WTC11 (cell line): ENCODE measurements at regions not wholly inside any gene's neighbourhood (a gene's known extent, or its start where the extent isn't known, plus 50 kb on each side); places are given as distances from the start of the nearest gene placed in this dataset.

Experiments used
- ATAC-seq: fragments of 200-7000 bp; cut with Tn5 transposase; 2 replicates; pipeline ENCODE4 v1.10.0; 2021; ENCODE audit warnings: mild to moderate bottlenecking, moderate library complexity
- CTCF ChIA-PET: fragments of 300-600 bp; sonication (Branson Sonifier 250); formaldehyde crosslinking; loops from one replicate; lab custom pipeline; 2021; ENCODE audit warnings: antibody characterized with exemption; lab: Charles Lee
- POLR2A ChIA-PET: fragments of 350-600 bp; sonication (Branson Sonifier 250); formaldehyde crosslinking; loops from one replicate; lab custom pipeline; 2021; ENCODE audit warnings: antibody characterized with exemption; lab: Charles Lee
- DNase-seq: peaks from one replicate; pipeline ENCODE4 v3.0.0; 2021; ENCODE audit warnings: low spot score
- H3K27ac Mint-ChIP-seq: 2 replicates; pipeline ENCODE4 v1.8.0; 2021; ENCODE audit warnings: mixed read lengths
- H3K27me3 Mint-ChIP-seq: 2 replicates; pipeline ENCODE4 v1.8.0; 2021; ENCODE audit warnings: low read depth, mild to moderate bottlenecking, moderate library complexity, mixed read lengths
- H3K36me3 Mint-ChIP-seq: 2 replicates; pipeline ENCODE4 v1.8.0; 2021; ENCODE audit warnings: mixed read lengths
- H3K4me1 Mint-ChIP-seq: 2 replicates; pipeline ENCODE4 v1.8.0; 2022; ENCODE audit warnings: mixed read lengths
- H3K4me3 Mint-ChIP-seq: 2 replicates; pipeline ENCODE4 v1.8.0; 2021; ENCODE audit warnings: mild to moderate bottlenecking, moderate library complexity, mixed read lengths
- H3K9me3 Mint-ChIP-seq: 2 replicates; pipeline ENCODE4 v1.8.0; 2021; ENCODE audit warnings: mixed read lengths
- CREB1 ChIP-seq: sonication (generic); formaldehyde crosslinking; IDR thresholded peaks from 2 replicates; pipeline ENCODE4 v1.8.0; 2023; ENCODE audit warnings: mild to moderate bottlenecking, missing genetic modification reagents
- CREM ChIP-seq: sonication (generic); formaldehyde crosslinking; IDR thresholded peaks from 2 replicates; pipeline ENCODE4 v1.8.1; 2022; ENCODE audit warnings: mild to moderate bottlenecking, missing genetic modification reagents, moderate library complexity
- GRHL2 ChIP-seq: fragments of 250-450 bp; sonication (Bioruptor Pico); IDR thresholded peaks from 2 replicates; pipeline ENCODE4 v1.8.0; 2022; ENCODE audit warnings: mild to moderate bottlenecking, moderate library complexity; ENCODE audit not compliant: insufficient replicate concordance, severe bottlenecking
- JAZF1 ChIP-seq: fragments of 250-450 bp; sonication (Bioruptor Pico); IDR thresholded peaks from 2 replicates; pipeline ENCODE4 v1.9.0; 2021; ENCODE audit warnings: moderate library complexity, mild to moderate bottlenecking, inconsistent platforms
- JUN ChIP-seq: sonication (generic); formaldehyde crosslinking; IDR thresholded peaks from 2 replicates; pipeline ENCODE4 v1.8.0; 2023; ENCODE audit warnings: mild to moderate bottlenecking, missing genetic modification reagents
- NFYB ChIP-seq: sonication (generic); formaldehyde crosslinking; conservative IDR thresholded peaks from 2 replicates; pipeline ENCODE4 v1.8.0; 2022; ENCODE audit warnings: low read depth, missing genetic modification reagents
- NR2C2 ChIP-seq: sonication (generic); formaldehyde crosslinking; IDR thresholded peaks from 2 replicates; pipeline ENCODE4 v1.8.0; 2022; ENCODE audit warnings: mild to moderate bottlenecking, missing genetic modification reagents
- OVOL2 ChIP-seq: fragments of 250-450 bp; sonication (Bioruptor Pico); IDR thresholded peaks from 2 replicates; pipeline ENCODE4 v1.9.0; 2021; ENCODE audit warnings: mild to moderate bottlenecking, borderline replicate concordance
- RELA ChIP-seq: sonication (generic); formaldehyde crosslinking; IDR thresholded peaks from 2 replicates; pipeline ENCODE4 v1.8.1; 2022; ENCODE audit warnings: missing genetic modification reagents, mild to moderate bottlenecking, borderline replicate concordance
- SMAD3 ChIP-seq: sonication (generic); formaldehyde crosslinking; IDR thresholded peaks from 2 replicates; pipeline ENCODE4 v1.8.0; 2022; ENCODE audit warnings: missing genetic modification reagents, mild to moderate bottlenecking, borderline replicate concordance
- TEAD1 ChIP-seq: sonication (generic); formaldehyde crosslinking; IDR thresholded peaks from 2 replicates; pipeline ENCODE4 v1.8.0; 2022; ENCODE audit warnings: mild to moderate bottlenecking, missing genetic modification reagents
- TEAD4 ChIP-seq: sonication (generic); formaldehyde crosslinking; IDR thresholded peaks from 2 replicates; pipeline ENCODE4 v1.8.0; 2022; ENCODE audit warnings: mild to moderate bottlenecking, missing genetic modification reagents
- ZNF232 ChIP-seq: sonication (generic); formaldehyde crosslinking; IDR thresholded peaks from 2 replicates; pipeline ENCODE4 v1.8.0; 2022; ENCODE audit warnings: mild to moderate bottlenecking, missing genetic modification reagents
- ZNF317 ChIP-seq: sonication (generic); formaldehyde crosslinking; IDR thresholded peaks from 2 replicates; pipeline ENCODE4 v1.8.1; 2023; ENCODE audit warnings: low read depth, mild to moderate bottlenecking, moderate library complexity, missing genetic modification reagents, borderline replicate concordance
- TF ChIP-seq, protein P1 (sequence below): sonication (generic); formaldehyde crosslinking; IDR thresholded peaks from 2 replicates; pipeline ENCODE4 v1.8.0; 2023; ENCODE audit warnings: missing genetic modification reagents
- TF ChIP-seq, protein P2 (sequence below): sonication (generic); formaldehyde crosslinking; IDR thresholded peaks from 2 replicates; pipeline ENCODE4 v1.8.0; 2022; ENCODE audit warnings: missing genetic modification reagents
- TF ChIP-seq, protein P3 (sequence below): sonication (generic); formaldehyde crosslinking; IDR thresholded peaks from 2 replicates; pipeline ENCODE4 v1.8.1; 2023; ENCODE audit warnings: mild to moderate bottlenecking, moderate library complexity, missing genetic modification reagents
- TF ChIP-seq, protein P4 (sequence below): sonication (generic); formaldehyde crosslinking; IDR thresholded peaks from 2 replicates; pipeline ENCODE4 v1.8.0; 2022; ENCODE audit warnings: mild to moderate bottlenecking, missing genetic modification reagents
- TF ChIP-seq, protein P5 (sequence below): sonication (generic); formaldehyde crosslinking; IDR thresholded peaks from 2 replicates; pipeline ENCODE4 v1.8.1; 2023; ENCODE audit warnings: mild to moderate bottlenecking, missing genetic modification reagents
- TF ChIP-seq, protein P6 (sequence below): sonication (generic); formaldehyde crosslinking; IDR thresholded peaks from 2 replicates; pipeline ENCODE4 v1.8.0; 2023; ENCODE audit warnings: mild to moderate bottlenecking, missing genetic modification reagents

DNA sequence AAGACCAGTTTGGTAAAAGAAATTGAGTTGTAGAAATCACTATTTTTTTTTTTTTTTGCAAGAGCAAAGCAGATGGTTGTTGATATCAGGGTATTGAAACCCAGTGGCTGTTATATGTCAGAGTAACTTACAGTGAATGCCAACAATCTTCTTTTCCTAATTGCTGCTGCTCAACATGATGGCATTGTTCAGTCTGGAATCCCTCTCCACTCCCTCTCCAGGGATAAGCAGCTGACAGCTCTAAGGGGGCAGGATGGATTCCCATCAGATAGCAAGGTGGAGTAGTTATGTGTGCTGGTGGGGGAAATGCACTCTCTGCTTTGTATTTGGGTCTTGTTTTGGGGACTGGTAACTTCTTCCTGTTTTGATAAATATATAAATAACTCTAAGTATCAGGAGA lies 200.0 kb downstream of the PIK3C3 start (continued):
- TF ChIP-seq GRHL2 (CRISPR knock-in tag) (no peak), RELA (CRISPR knock-in tag) (no peak), NR2C2 (CRISPR knock-in tag) (no peak), JAZF1 (CRISPR knock-in tag) (no peak), TEAD4 (no peak), CREB1 (no peak)
- TF ChIP-seq, protein P1, sequence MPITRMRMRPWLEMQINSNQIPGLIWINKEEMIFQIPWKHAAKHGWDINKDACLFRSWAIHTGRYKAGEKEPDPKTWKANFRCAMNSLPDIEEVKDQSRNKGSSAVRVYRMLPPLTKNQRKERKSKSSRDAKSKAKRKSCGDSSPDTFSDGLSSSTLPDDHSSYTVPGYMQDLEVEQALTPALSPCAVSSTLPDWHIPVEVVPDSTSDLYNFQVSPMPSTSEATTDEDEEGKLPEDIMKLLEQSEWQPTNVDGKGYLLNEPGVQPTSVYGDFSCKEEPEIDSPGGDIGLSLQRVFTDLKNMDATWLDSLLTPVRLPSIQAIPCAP (CRISPR knock-in tag) = no peak
- TF ChIP-seq, protein P2, sequence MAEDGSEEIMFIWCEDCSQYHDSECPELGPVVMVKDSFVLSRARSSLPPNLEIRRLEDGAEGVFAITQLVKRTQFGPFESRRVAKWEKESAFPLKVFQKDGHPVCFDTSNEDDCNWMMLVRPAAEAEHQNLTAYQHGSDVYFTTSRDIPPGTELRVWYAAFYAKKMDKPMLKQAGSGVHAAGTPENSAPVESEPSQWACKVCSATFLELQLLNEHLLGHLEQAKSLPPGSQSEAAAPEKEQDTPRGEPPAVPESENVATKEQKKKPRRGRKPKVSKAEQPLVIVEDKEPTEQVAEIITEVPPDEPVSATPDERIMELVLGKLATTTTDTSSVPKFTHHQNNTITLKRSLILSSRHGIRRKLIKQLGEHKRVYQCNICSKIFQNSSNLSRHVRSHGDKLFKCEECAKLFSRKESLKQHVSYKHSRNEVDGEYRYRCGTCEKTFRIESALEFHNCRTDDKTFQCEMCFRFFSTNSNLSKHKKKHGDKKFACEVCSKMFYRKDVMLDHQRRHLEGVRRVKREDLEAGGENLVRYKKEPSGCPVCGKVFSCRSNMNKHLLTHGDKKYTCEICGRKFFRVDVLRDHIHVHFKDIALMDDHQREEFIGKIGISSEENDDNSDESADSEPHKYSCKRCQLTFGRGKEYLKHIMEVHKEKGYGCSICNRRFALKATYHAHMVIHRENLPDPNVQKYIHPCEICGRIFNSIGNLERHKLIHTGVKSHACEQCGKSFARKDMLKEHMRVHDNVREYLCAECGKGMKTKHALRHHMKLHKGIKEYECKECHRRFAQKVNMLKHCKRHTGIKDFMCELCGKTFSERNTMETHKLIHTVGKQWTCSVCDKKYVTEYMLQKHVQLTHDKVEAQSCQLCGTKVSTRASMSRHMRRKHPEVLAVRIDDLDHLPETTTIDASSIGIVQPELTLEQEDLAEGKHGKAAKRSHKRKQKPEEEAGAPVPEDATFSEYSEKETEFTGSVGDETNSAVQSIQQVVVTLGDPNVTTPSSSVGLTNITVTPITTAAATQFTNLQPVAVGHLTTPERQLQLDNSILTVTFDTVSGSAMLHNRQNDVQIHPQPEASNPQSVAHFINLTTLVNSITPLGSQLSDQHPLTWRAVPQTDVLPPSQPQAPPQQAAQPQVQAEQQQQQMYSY = no peak
- TF ChIP-seq, protein P3, sequence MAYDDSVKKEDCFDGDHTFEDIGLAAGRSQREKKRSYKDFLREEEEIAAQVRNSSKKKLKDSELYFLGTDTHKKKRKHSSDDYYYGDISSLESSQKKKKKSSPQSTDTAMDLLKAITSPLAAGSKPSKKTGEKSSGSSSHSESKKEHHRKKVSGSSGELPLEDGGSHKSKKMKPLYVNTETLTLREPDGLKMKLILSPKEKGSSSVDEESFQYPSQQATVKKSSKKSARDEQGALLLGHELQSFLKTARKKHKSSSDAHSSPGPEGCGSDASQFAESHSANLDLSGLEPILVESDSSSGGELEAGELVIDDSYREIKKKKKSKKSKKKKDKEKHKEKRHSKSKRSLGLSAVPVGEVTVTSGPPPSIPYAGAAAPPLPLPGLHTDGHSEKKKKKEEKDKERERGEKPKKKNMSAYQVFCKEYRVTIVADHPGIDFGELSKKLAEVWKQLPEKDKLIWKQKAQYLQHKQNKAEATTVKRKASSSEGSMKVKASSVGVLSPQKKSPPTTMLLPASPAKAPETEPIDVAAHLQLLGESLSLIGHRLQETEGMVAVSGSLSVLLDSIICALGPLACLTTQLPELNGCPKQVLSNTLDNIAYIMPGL (CRISPR knock-in tag) = no peak

DNA sequence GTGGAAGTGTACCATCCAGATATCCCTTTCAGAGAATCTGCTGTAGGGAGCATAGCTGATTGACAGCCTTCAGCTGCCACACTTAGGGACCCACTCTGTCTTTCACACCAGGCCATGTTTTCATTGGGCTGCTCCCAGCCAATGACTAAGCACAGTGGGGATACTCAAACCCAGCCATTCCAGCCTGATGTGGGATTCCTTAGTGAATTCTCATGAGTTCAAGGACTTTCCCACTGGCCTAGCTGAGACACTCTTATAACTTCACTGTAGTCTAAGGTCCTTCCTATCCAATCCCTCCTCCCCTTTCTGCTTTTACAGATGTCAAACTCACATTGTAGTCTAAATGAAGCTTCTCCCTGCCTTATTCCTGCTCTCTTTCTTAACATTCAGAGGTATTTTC lies 201.2 kb downstream of the PIK3C3 start:
- Mint-ChIP-seq H3K9me3 (no peaks in the 10 kb centered on the region), H3K4me3 (no peak overlapping the region), H3K27ac (no peak overlapping the region), H3K36me3 (no peaks in the 10 kb centered on the region), H3K4me1 (no peaks in the 10 kb centered on the region), H3K27me3 (no peaks in the 10 kb centered on the region)
- no peak for TF ChIP-seq JUN (CRISPR knock-in tag)
- TF ChIP-seq, protein P4, sequence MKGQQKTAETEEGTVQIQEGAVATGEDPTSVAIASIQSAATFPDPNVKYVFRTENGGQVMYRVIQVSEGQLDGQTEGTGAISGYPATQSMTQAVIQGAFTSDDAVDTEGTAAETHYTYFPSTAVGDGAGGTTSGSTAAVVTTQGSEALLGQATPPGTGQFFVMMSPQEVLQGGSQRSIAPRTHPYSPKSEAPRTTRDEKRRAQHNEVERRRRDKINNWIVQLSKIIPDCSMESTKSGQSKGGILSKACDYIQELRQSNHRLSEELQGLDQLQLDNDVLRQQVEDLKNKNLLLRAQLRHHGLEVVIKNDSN (CRISPR knock-in tag) = no peak
- TF ChIP-seq SMAD3 (CRISPR knock-in tag) = no peak
- TF ChIP-seq TEAD1 (CRISPR knock-in tag) = no peak
- TF ChIP-seq RELA (CRISPR knock-in tag) = no peak
- ChIA-PET POLR2A (no interaction called here), CTCF (no interaction called here)
- DNase-seq (no peak), ATAC-seq (no peak)

DNA sequence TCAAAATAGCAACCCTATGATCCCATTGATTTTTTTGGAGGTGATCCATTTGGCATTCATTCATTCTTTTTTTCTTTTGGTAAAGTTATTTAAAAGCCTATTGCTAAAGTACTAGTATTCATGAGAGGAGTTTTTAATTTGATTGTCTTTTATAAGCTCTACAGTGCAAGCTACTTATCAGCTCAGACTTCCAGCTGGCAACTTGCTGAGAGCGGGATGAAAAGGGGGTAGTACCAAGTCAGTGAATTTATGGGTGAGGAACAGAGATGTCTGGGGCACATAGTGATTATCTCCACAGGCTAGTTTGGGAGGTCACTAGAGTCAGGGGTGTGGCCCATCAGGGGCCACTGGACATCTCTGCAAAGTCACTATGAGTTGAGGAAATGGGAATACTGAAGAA lies 202.4 kb downstream of the PIK3C3 start:
- H3K27ac Mint-ChIP-seq = no peak overlapping the region
- H3K27me3 Mint-ChIP-seq = no peaks in the 10 kb centered on the region
- POLR2A ChIA-PET = no interaction called here
- no peak for DNase-seq
- CTCF ChIA-PET = no interaction called here
- H3K4me1 Mint-ChIP-seq = no peaks in the 10 kb centered on the region
- no peaks in the 10 kb centered on the region for H3K36me3 Mint-ChIP-seq
- no peak for ATAC-seq
- no peaks in the 10 kb centered on the region for H3K9me3 Mint-ChIP-seq
- H3K4me3 Mint-ChIP-seq = no peak overlapping the region
- TF ChIP-seq OVOL2 = no peak
- TF ChIP-seq ZNF232 = no peak
- TF ChIP-seq, protein P5, sequence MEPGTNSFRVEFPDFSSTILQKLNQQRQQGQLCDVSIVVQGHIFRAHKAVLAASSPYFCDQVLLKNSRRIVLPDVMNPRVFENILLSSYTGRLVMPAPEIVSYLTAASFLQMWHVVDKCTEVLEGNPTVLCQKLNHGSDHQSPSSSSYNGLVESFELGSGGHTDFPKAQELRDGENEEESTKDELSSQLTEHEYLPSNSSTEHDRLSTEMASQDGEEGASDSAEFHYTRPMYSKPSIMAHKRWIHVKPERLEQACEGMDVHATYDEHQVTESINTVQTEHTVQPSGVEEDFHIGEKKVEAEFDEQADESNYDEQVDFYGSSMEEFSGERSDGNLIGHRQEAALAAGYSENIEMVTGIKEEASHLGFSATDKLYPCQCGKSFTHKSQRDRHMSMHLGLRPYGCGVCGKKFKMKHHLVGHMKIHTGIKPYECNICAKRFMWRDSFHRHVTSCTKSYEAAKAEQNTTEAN (CRISPR knock-in tag) = no peak
- no peak for TF ChIP-seq CREM
- TF ChIP-seq ZNF317 (CRISPR knock-in tag) = no peak
- TF ChIP-seq, protein P6, sequence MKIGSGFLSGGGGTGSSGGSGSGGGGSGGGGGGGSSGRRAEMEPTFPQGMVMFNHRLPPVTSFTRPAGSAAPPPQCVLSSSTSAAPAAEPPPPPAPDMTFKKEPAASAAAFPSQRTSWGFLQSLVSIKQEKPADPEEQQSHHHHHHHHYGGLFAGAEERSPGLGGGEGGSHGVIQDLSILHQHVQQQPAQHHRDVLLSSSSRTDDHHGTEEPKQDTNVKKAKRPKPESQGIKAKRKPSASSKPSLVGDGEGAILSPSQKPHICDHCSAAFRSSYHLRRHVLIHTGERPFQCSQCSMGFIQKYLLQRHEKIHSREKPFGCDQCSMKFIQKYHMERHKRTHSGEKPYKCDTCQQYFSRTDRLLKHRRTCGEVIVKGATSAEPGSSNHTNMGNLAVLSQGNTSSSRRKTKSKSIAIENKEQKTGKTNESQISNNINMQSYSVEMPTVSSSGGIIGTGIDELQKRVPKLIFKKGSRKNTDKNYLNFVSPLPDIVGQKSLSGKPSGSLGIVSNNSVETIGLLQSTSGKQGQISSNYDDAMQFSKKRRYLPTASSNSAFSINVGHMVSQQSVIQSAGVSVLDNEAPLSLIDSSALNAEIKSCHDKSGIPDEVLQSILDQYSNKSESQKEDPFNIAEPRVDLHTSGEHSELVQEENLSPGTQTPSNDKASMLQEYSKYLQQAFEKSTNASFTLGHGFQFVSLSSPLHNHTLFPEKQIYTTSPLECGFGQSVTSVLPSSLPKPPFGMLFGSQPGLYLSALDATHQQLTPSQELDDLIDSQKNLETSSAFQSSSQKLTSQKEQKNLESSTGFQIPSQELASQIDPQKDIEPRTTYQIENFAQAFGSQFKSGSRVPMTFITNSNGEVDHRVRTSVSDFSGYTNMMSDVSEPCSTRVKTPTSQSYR (CRISPR knock-in tag) = no peak
- no peak for TF ChIP-seq RELA (CRISPR knock-in tag)
- TF ChIP-seq, protein P4 (CRISPR knock-in tag) = no peak
- no peak for TF ChIP-seq NFYB (CRISPR knock-in tag)
